ENCODE measurements at regions not wholly inside any gene's neighbourhood (a gene's known extent, or its start where the extent isn't known, plus 50 kb on each side); places are given as distances from the start of the nearest gene placed in this dataset.

DNA sequence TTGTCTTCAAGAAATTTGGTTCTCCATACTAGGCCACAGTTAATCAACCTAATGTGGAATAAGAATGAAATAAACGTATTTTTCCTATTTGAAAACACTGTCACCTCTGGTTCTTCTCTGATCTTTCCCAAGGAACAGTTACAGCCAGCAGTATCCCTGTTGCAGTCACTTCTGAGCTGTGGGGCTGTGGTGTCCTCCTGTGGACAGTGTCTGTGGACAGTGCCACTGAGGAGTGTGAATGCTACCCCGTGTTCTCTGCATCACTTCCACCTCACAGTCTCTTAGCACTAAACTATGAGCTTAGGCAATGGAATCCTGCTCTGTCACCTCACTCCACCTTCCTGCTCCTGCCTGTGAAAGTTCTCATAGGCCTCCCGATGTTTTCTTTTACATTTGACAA, 817.5 kb downstream of the VGLL3 start:
- H3K4me2 ChIP-seq (ENCODE audit: low read length), result no peak overlapping the region
- no peak overlapping the region for H3K9ac ChIP-seq (ENCODE audit: low read length)
- H3K27me3 ChIP-seq (ENCODE audit: low read depth, low read length), result no peaks in the 10 kb centered on the region
- H3K79me2 ChIP-seq (ENCODE audit: low read length), result no peaks in the 10 kb centered on the region
- no peaks in the 10 kb centered on the region for H4K20me1 ChIP-seq (ENCODE audit: insufficient read depth, low read length)
- H3K27ac ChIP-seq (ENCODE audit: low read length), result no peak overlapping the region
- H2AFZ ChIP-seq (ENCODE audit: low read depth, low read length), result 0 out of 2 replicates have a peak overlapping the region, but pooled peaks have one; percentile 22
- no peaks in the 10 kb centered on the region for H3K36me3 ChIP-seq (replicated peaks; ENCODE audit: low read depth, low read length)
- H3K9me3 ChIP-seq (ENCODE audit: insufficient read depth, low read length), result no peaks in the 10 kb centered on the region
- no peak overlapping the region for H3K4me3 ChIP-seq (ENCODE audit: low read length)
- TF ChIP-seq, protein P1, sequence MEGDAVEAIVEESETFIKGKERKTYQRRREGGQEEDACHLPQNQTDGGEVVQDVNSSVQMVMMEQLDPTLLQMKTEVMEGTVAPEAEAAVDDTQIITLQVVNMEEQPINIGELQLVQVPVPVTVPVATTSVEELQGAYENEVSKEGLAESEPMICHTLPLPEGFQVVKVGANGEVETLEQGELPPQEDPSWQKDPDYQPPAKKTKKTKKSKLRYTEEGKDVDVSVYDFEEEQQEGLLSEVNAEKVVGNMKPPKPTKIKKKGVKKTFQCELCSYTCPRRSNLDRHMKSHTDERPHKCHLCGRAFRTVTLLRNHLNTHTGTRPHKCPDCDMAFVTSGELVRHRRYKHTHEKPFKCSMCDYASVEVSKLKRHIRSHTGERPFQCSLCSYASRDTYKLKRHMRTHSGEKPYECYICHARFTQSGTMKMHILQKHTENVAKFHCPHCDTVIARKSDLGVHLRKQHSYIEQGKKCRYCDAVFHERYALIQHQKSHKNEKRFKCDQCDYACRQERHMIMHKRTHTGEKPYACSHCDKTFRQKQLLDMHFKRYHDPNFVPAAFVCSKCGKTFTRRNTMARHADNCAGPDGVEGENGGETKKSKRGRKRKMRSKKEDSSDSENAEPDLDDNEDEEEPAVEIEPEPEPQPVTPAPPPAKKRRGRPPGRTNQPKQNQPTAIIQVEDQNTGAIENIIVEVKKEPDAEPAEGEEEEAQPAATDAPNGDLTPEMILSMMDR (IDR thresholded peaks at IDR 0.05; ENCODE audit: low read depth, low read length), result no peak
- TF ChIP-seq EZH2phosphoT487 (IDR thresholded peaks at IDR 0.05; ENCODE audit: low read depth), result no peak
- H3K4me1 ChIP-seq (ENCODE audit: low read length), result peaks cover 7% of the 10 kb centered on the region

DNA sequence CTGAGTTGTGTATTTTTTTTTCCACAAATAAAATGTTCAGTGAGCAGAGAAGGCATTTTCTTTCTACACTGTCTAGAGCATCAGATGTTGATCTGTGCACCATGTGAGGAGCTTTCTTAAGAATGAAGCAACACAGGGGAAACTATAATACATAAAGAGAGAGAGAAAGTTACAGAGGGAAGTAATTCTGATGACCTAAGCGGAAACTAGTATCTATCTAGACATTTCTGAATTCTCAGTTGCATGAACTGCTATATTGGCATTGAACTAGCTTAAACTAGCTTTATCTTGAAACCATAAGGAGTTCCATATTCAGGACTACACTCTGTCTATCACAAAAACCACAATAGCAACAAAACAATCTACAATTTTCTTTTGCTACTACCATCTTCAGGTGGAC, 822.4 kb downstream of the VGLL3 start:
- H3K27me3 ChIP-seq (ENCODE audit: low read depth, low read length), result no peaks in the 10 kb centered on the region
- peak overlapping the region; percentile 10; the same call in 1 of the 2 replicates for H3K4me2 ChIP-seq (ENCODE audit: low read length)
- H3K9ac ChIP-seq (ENCODE audit: low read length), result no peak overlapping the region
- no peaks in the 10 kb centered on the region for H4K20me1 ChIP-seq (ENCODE audit: insufficient read depth, low read length)
- no peak overlapping the region for H3K4me3 ChIP-seq (ENCODE audit: low read length)
- TF ChIP-seq, protein P1 (IDR thresholded peaks at IDR 0.05; ENCODE audit: low read depth, low read length), result no peak
- TF ChIP-seq EZH2phosphoT487 (IDR thresholded peaks at IDR 0.05; ENCODE audit: low read depth), result no peak
- peak overlapping the region; percentile 24; the same call in 1 of the 2 replicates for H3K27ac ChIP-seq (ENCODE audit: low read length)
- H3K4me1 ChIP-seq (ENCODE audit: low read length), result peaks cover 19% of the 10 kb centered on the region
- H2AFZ ChIP-seq (ENCODE audit: low read depth, low read length), result peak overlapping the region; percentile 20; the same call in 1 of the 2 replicates
- no peaks in the 10 kb centered on the region for H3K9me3 ChIP-seq (ENCODE audit: insufficient read depth, low read length)
- H3K79me2 ChIP-seq (ENCODE audit: low read length), result no peaks in the 10 kb centered on the region
- H3K36me3 ChIP-seq (replicated peaks; ENCODE audit: low read depth, low read length), result no peaks in the 10 kb centered on the region

DNA sequence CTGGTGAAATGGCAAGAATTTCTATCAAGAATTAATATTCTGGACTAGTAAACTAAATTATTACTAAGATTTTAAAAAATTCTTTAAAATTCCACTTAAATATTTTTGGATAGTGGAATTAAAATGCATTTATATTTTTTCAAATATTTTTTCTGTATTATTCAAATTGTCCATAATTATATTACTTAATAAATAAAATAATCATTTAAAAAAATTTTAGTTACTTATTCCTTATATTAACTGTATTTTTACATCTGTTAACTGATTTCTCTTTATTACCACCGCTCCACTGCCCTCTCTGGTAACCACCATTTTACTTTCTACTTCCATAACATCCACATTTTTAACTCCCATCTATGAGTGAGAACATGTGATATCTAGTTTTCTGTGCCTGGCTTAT, 828.4 kb downstream of the VGLL3 start:
- peaks cover 8% of the 10 kb centered on the region for H3K4me1 ChIP-seq (ENCODE audit: low read length)
- H3K4me2 ChIP-seq (ENCODE audit: low read length), result no peak overlapping the region
- no peaks in the 10 kb centered on the region for H3K27me3 ChIP-seq (ENCODE audit: low read depth, low read length)
- no peak overlapping the region for H3K27ac ChIP-seq (ENCODE audit: low read length)
- H3K4me3 ChIP-seq (ENCODE audit: low read length), result no peak overlapping the region
- no peaks in the 10 kb centered on the region for H3K9me3 ChIP-seq (ENCODE audit: insufficient read depth, low read length)
- no peaks in the 10 kb centered on the region for H4K20me1 ChIP-seq (ENCODE audit: insufficient read depth, low read length)
- H3K36me3 ChIP-seq (replicated peaks; ENCODE audit: low read depth, low read length), result no peaks in the 10 kb centered on the region
- no peak overlapping the region for H3K9ac ChIP-seq (ENCODE audit: low read length)
- TF ChIP-seq EZH2phosphoT487 (IDR thresholded peaks at IDR 0.05; ENCODE audit: low read depth), result no peak
- no peak overlapping the region for H2AFZ ChIP-seq (ENCODE audit: low read depth, low read length)
- no peaks in the 10 kb centered on the region for H3K79me2 ChIP-seq (ENCODE audit: low read length)

DNA sequence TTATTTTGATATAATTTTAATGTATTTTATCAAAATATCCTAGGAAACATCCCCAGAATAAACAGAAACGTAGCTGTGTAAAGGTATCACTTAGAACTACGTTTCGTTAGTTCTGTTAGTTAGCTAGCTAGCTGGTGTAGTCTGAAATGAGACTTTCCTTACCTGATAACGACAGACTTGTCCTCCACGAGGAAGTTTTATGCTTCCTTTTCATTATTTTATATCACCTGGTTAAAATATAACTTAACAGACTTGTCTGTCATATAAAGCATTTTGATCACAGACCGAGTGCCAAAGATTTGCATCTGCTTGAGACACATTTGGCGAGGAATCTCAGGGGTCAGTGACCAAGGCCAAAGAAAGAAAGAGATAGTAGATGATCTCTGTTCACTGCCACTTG, 829.5 kb downstream of the VGLL3 start:
- no peak overlapping the region for H3K27ac ChIP-seq (ENCODE audit: low read length)
- H3K9me3 ChIP-seq (ENCODE audit: insufficient read depth, low read length), result no peaks in the 10 kb centered on the region
- no peaks in the 10 kb centered on the region for H3K36me3 ChIP-seq (replicated peaks; ENCODE audit: low read depth, low read length)
- no peaks in the 10 kb centered on the region for H3K27me3 ChIP-seq (ENCODE audit: low read depth, low read length)
- H2AFZ ChIP-seq (ENCODE audit: low read depth, low read length), result no peak overlapping the region
- peaks cover 8% of the 10 kb centered on the region for H3K4me1 ChIP-seq (ENCODE audit: low read length)
- no peak overlapping the region for H3K4me3 ChIP-seq (ENCODE audit: low read length)
- no peak overlapping the region for H3K4me2 ChIP-seq (ENCODE audit: low read length)
- H3K79me2 ChIP-seq (ENCODE audit: low read length), result no peaks in the 10 kb centered on the region
- TF ChIP-seq, protein P1 (IDR thresholded peaks at IDR 0.05; ENCODE audit: low read depth, low read length), result no peak
- no peak for TF ChIP-seq EZH2phosphoT487 (IDR thresholded peaks at IDR 0.05; ENCODE audit: low read depth)
- H4K20me1 ChIP-seq (ENCODE audit: insufficient read depth, low read length), result no peaks in the 10 kb centered on the region
- no peak overlapping the region for H3K9ac ChIP-seq (ENCODE audit: low read length)
